ENCODE measurements at regions not wholly inside any gene's neighbourhood (a gene's known extent, or its start where the extent isn't known, plus 50 kb on each side); places are given as distances from the start of the nearest gene placed in this dataset.

GRCh38 chrX:4181782-4182407 lies 468.4 kb upstream of the PRKX start:
- no peak for TF ChIP-seq POLR2A (IDR thresholded peaks at IDR 0.05)
- no peak for TF ChIP-seq CTCF (IDR thresholded peaks at IDR 0.05)
